Panc1 (cell line): ENCODE measurements at regions not wholly inside any gene's neighbourhood (a gene's known extent, or its start where the extent isn't known, plus 50 kb on each side); places are given as distances from the start of the nearest gene placed in this dataset.

Source experiments
- CTCF ChIP-seq: fragments of 450-650 bp; IDR thresholded peaks from 2 replicates; pipeline ENCODE4 v1.5.1; 2017; ENCODE audit warnings: mild to moderate bottlenecking
- REST ChIP-seq, 2 experiments: IDR thresholded peaks; 2 replicates each; pipeline ENCODE4 v1.6.1; 2011 to 2012; ENCODE audit warnings: low read depth in 2 of 2, control low read depth in 1 of 2, low read length in 1 of 2, mild to moderate bottlenecking in 1 of 2, moderate library complexity in 1 of 2; ENCODE audit not compliant: insufficient read depth in 1 of 2
- SIN3A ChIP-seq: IDR thresholded peaks from 2 replicates; pipeline ENCODE4 v1.6.1; 2012; ENCODE audit warnings: low read depth, mild to moderate bottlenecking, low read length, moderate library complexity, borderline replicate concordance; ENCODE audit not compliant: insufficient read depth
- TCF7L2 ChIP-seq: IDR thresholded peaks from 2 replicates; pipeline ENCODE4 v1.6.1; 2011; ENCODE audit warnings: mild to moderate bottlenecking, low read depth, low read length, inconsistent platforms

GRCh38 chr20:17010181-17010580 lies 216.7 kb upstream of the PCSK2 start:
- TF ChIP-seq CTCF, result no peak
- TF ChIP-seq SIN3A, result no peak
- TF ChIP-seq TCF7L2, result no peak
- TF ChIP-seq REST (IDR thresholded peaks at IDR 0.05; ENCODE audit: insufficient read depth in 1 of 2, low read depth in 2 of 2, low read length in 1 of 2), result no peak
